ENCODE measurements at regions not wholly inside any gene's neighbourhood (a gene's known extent, or its start where the extent isn't known, plus 50 kb on each side); places are given as distances from the start of the nearest gene placed in this dataset.

- DNase-seq (ENCODE audit: low spot score), result no peak
Observed at GRCh38 chr2:226130192-226130591, 669.4 kb downstream of the IRS1 start.

- DNase-seq (ENCODE audit: low spot score), result no peak
Observed at GRCh38 chr2:226127682-226128081, 671.9 kb downstream of the IRS1 start.

- DNase-seq (ENCODE audit: low spot score), result no peak
Observed at GRCh38 chr2:226126104-226126503, 673.5 kb downstream of the IRS1 start.

GRCh38 chr2:226125176-226125883 is 674.3 kb downstream of the IRS1 start:
- DNase-seq (ENCODE audit: low spot score), result no peak

DNA sequence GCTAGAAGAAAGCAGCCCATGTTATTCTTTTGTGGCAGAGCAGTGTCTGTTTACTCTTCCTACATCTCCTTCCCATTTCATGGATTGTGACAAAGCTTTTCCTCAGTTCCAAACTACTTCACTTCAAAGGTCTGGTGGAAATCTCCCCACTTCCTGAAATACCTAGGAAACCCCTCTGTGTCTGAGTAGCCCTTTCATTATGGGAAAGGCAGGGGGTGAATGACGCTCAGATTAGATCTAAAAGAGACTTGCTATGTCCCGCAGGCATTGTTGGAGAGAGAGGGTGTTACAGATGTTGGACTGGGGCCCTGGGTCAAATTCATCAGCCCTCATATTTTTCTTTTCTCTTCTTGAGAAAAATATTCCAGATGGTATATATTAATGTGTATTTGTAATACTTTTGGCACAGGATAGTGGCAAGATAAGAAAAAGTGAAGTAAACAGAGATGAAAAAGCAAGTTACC is 675.0 kb downstream of the IRS1 start:
- DNase-seq (ENCODE audit: low spot score), result no peak

DNA sequence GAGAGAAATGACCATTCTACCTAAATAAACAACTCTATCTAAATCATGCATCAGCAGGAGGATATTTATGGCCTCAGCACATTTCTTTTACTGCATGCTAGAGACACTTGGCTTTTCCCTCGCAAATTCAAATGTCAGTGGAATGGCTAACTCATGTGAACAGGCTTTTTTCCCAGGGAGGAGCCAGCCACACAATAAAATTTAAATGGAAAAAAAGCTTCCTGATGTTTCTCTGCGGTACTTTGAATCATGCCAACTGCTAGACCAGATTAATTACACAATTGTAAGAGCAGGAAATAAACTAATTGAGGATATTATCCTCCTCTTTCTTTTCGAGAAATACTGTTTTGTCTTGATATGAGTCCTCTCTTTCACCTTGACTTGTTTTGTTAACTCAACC is 676.3 kb downstream of the IRS1 start:
- peak; percentile 24 for DNase-seq (ENCODE audit: low spot score)

DNA sequence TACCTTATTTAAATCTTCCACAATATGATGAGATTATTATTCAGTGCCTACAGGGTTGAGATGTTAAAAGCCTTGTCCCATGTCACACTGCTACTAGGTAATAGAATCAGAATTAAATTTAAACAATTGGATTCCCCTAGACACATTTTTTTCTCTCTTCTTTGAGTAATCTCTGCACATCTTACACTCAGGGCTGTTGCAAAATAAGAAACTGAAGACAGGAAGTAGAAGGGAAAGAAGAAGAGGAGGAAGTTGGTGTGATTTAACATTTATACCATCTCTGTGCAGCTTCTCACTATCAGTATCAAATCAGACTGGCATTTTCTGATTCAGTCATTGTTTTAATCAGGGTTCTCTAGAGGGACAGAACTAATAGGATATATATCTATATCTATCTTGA is 677.6 kb downstream of the IRS1 start:
- DNase-seq (ENCODE audit: low spot score), result no peak

- no peak for DNase-seq (ENCODE audit: low spot score)
Observed at GRCh38 chr2:226121046-226121738, 678.4 kb downstream of the IRS1 start.

DNA sequence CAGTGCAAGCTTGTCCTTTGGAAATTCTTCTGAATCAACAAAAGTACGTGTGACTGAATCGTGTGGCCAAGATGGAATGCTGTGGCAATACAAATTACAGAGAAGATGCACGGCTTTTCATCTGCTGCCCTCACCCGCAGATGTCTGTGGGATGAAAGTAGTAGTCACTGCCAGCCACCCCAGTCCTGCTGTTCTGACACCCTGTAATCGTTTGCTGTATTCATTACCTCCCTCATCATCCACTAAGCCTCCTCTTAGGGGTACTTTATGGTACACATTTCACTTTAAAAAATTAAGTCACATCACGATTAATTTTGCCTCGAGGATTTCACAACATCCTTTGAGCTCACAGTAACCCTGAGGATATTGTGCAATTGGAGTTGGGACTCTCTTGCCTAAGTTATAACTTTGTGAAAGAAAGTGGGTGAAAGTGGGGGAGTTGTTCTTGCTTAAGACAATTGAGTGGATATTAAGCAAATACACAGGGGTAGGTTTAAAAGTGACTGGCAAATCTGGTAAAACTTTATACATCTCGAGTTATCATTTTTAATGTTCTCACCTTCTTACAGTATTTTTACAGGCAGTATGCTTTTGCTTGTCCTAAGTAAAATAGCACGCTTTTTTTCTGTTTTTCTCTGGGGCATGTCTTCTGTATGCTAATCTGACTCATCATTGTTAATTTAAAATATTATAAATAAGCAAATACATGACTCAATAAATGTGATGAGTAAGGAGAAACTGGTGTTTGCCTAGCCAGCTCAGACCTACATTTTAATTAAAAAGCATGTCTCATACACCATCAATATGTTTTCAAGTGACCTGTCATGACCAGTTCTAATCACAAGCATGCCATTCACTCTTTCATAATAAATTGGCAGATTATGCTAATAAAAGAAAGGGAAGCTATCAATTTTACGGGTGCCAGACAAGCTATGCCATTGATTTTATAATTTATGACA is 680.9 kb downstream of the IRS1 start:
- peak; percentile 82 for DNase-seq (ENCODE audit: low spot score)

- DNase-seq (ENCODE audit: low spot score), result no peak
Observed at GRCh38 chr2:226117510-226118065, 682.0 kb downstream of the IRS1 start.

- DNase-seq (ENCODE audit: low spot score), result no peak
Observed at GRCh38 chr2:226116346-226116745, 683.3 kb downstream of the IRS1 start.

GRCh38 chr2:226115832-226116200 is 683.8 kb downstream of the IRS1 start:
- DNase-seq (ENCODE audit: low spot score), result no peak

DNA sequence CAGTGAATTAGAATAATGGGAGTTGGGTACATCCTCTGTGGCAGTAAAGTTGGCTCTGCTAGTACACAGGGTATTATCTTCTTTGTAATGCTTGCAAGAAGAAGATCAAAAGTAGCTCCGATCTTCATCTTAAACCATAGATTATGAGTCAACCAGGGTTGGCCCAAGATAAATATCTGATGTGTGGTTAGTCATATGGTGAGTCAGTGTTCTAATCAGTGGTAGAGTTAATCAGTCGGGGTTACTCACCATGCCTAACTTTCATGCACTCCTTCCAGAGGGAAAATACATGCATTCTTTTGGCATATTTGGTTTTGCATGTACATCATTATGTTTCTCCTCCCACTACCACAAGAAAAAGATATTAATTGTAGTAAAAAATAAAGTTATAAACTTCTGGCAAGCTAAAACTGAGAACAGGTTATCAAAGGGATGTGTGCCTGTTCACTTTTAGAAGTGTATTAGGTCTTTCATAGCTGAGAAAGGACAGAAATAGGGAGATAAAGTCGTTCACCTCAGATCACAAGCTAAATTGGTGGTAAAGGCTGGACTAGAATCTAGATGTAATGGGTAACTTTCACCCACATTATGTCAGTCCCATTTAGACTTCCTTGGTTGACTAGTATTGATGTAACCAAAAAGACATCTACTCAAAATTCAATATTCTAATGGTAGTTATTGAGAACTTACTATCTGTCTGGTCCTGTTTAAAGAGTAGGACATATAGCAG is 684.4 kb downstream of the IRS1 start:
- DNase-seq (ENCODE audit: low spot score), result peak; percentile 70

GRCh38 chr2:226114436-226114835 is 685.2 kb downstream of the IRS1 start:
- DNase-seq (ENCODE audit: low spot score), result no peak

- no peak for DNase-seq (ENCODE audit: low spot score)
Observed at GRCh38 chr2:226098861-226099745, 699.6 kb downstream of the NYAP2 start.

GRCh38 chr2:226095058-226095457 is 695.5 kb downstream of the NYAP2 start:
- DNase-seq (ENCODE audit: low spot score), result no peak

DNA sequence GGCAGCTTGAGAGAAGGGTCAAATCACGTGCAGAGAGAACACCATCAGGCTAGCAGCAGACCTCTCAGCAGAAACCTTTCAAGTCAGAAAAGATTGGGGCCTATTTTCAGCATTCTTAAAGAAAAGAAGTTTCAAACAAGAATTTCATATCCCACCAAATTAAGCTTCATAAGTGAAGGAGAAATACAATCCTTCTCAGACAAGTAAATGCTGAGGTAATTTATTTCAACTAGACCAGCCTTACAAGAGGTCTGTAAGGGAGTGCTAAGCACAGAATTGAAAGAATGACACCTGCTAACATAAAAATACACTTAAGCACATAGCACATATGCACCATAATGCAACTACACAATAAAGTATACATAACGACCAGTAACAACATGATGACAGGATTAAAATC is 693.9 kb downstream of the NYAP2 start:
- no peak for DNase-seq (ENCODE audit: low spot score)

DNA sequence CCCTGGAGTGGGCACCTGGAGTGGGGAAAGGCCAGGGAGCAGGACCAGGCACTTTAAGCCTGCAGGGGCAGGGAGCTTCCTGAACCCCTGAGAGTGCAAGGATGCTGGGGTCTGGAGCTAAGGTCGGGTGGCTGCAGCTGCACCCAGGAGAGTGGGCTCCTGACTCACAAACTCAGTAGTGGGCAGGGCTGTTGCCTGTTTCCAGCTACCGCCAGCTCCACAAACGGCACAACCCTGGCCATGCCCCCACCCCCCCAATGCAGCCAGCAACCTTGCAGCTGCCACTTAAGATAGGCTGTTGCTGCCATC is 688.8 kb downstream of the NYAP2 start:
- no peak for DNase-seq (ENCODE audit: low spot score)

DNA sequence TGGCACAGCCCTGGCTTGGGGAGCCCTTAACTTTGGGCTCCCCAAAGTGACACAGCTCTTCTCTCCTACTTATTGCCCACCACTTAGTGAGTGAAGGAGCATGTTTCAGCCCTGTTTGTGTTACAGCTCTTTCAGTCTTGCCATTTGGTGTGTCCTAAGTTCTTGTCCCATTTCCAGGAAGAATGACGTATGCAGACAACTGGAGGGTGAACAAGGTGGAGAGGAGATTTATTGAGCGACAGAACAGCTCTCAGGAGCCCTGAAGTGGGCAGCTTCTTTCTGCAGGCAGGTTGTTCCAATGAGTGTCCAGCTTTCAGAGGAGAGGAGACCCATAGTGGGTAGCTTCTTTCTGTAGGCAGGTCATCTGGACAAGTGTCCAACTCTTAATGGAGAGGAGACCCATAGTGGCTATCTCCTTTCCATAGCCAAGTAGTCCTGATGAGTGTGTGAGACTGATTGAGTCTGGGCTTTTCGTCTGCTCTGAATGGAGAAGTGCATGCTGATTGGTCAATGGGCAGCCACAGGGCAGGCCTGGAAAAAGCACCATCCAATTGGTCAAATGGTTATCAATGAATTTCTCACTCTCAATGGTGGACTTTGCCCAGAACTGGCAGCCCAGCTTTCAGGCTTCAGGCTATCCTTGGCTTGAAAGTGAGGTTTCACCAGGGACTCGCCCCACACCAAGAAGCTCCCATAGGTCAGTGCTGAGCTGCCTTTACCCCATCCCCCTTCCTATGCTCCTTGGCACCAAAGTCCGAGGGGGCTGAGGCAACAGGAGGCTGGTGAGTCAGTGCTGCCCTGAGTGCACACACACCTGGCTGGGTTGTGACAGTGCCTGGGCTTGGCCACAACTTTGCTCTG is 688.2 kb downstream of the NYAP2 start:
- no peak for DNase-seq (ENCODE audit: low spot score)

- DNase-seq (ENCODE audit: low spot score), result no peak
Observed at GRCh38 chr2:226087051-226087450, 687.5 kb downstream of the NYAP2 start.

Measured in H4 (cell line).